ENCODE measurements at regions not wholly inside any gene's neighbourhood (a gene's known extent, or its start where the extent isn't known, plus 50 kb on each side); places are given as distances from the start of the nearest gene placed in this dataset.
"Not testable (repeated sequence)": the region's sequence is repeated elsewhere in the genome, so short reads cannot be mapped to it uniquely, and the experiment has no call there.

GRCh38 chr20:1845163-1845523, 50.1 kb upstream of the SIRPA start:
- no peak for DNase-seq

- DNase-seq: no peak
Measured at GRCh38 chr20:1844325-1845162, 50.7 kb upstream of the SIRPA start.

GRCh38 chr20:1842281-1842680, 52.9 kb upstream of the SIRPA start:
- DNase-seq: no peak

GRCh38 chr20:1841554-1842140, 53.6 kb upstream of the SIRPA start:
- no peak for DNase-seq

- DNase-seq: no peak
Measured at GRCh38 chr20:1840817-1841553, 54.2 kb upstream of the SIRPA start.

GRCh38 chr20:1839376-1840317, 55.6 kb upstream of the SIRPA start:
- DNase-seq: not testable (repeated sequence)

GRCh38 chr20:1838556-1839279, 56.5 kb upstream of the SIRPA start:
- no peak for DNase-seq

- no peak for DNase-seq
Measured at GRCh38 chr20:1835186-1836035, 59.8 kb upstream of the SIRPA start.

GRCh38 chr20:1833728-1834726, 61.2 kb upstream of the SIRPA start:
- DNase-seq: no peak

GRCh38 chr20:1833216-1833615, 62.0 kb upstream of the SIRPA start:
- no peak for DNase-seq

GRCh38 chr20:1832634-1833033, 62.6 kb upstream of the SIRPA start:
- no peak for DNase-seq

GRCh38 chr20:1831606-1832005, 63.6 kb upstream of the SIRPA start:
- DNase-seq: no peak

- DNase-seq: no peak
Measured at GRCh38 chr20:1831096-1831495, 64.1 kb upstream of the SIRPA start.

GRCh38 chr20:1830240-1830639, 65.0 kb upstream of the SIRPA start:
- DNase-seq: peak; percentile 92

- DNase-seq: no peak
Measured at GRCh38 chr20:1829531-1829930, 65.7 kb upstream of the SIRPA start.

GRCh38 chr20:1828786-1829131, 66.4 kb upstream of the SIRPA start:
- DNase-seq: no peak

GRCh38 chr20:1827974-1828785, 67.0 kb upstream of the SIRPA start:
- no peak for DNase-seq

- DNase-seq: no peak
Measured at GRCh38 chr20:1827510-1827973, 67.7 kb upstream of the SIRPA start.

- no peak for DNase-seq
Measured at GRCh38 chr20:1825938-1826445, 69.2 kb upstream of the SIRPA start.
